DMS79 treated with DMSO at 0.1 percent for 48 hours (cell line): ENCODE measurements at regions not wholly inside any gene's neighbourhood (a gene's known extent, or its start where the extent isn't known, plus 50 kb on each side); places are given as distances from the start of the nearest gene placed in this dataset.

ENCODE experiments used
- DNase-seq: peaks from one replicate; lab custom pipeline; 2025; lab: John Stamatoyannopoulos, UW

DNA sequence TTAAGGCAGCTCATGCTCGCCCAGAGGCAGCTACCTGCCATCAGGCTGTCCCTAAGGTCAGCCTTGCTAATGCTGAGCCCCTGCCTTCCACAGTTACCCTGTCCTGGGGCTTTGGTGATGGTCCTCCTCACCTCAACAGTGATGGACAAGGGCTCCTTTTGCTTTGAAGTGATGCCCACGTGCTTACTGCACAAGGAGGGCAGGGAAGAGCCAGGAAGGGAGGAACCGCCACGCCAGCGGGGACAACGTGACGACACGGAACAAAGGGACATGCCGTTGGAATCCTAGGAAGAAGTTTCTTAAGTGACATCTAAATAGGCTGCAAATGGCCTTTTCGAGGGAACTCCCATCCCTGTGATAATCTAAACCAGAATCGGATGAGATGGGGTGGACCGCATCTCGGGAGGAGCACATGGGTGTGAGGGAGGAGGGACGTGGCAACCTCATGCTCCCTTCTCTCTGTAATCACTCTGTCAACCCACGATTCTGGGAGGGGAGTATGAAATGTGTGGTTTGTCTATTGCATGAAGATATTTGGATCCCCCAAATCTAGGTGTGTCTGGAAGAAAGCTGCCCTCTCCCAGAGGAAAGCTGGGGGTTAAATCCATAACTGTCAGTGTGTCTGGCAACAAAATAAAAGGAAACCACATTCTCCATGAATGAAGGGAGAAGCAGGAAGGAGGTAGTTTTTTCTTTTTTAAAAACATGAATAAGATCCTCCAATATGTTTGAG, 110.9 kb upstream of the IRF2BP2 start:
- no peak for DNase-seq

DNA sequence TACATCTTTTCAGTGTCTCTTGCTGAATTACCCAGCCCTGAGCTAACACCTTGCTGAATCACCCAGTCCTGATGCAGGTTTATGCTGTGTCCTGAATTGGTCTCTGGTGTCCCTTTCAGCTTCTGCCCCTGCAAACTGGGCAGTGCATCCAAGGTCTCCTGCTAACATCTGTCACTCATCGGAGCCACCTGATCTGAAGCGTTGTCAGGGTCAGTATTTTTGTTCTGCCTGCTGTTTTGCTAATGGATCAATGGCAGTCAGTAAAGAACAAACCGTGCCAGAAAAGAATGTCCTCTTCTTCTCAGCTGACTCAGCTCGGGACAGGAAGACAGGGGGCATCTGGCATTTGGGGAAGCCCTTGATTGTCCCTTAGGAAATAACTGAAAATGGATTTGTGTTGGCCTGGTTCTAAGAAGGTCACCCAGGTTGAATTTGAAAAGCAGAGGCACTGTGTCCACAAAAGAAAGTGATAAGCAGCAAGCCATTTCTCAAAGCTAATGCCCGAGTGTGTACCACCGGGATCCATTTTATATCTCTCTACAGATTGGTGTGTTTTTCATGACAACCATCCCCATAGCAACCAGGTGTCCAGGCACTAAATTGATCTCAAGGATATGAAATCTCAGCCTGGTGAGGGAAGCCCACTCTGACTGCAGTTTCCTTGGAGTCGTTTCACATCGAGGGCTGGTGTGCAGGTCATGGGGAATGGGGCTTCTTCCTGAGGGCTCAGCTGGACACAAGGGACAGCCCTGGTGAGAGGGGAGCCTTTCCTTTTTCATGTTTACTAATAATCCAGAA, 109.7 kb upstream of the IRF2BP2 start:
- DNase-seq, result no peak

DNA sequence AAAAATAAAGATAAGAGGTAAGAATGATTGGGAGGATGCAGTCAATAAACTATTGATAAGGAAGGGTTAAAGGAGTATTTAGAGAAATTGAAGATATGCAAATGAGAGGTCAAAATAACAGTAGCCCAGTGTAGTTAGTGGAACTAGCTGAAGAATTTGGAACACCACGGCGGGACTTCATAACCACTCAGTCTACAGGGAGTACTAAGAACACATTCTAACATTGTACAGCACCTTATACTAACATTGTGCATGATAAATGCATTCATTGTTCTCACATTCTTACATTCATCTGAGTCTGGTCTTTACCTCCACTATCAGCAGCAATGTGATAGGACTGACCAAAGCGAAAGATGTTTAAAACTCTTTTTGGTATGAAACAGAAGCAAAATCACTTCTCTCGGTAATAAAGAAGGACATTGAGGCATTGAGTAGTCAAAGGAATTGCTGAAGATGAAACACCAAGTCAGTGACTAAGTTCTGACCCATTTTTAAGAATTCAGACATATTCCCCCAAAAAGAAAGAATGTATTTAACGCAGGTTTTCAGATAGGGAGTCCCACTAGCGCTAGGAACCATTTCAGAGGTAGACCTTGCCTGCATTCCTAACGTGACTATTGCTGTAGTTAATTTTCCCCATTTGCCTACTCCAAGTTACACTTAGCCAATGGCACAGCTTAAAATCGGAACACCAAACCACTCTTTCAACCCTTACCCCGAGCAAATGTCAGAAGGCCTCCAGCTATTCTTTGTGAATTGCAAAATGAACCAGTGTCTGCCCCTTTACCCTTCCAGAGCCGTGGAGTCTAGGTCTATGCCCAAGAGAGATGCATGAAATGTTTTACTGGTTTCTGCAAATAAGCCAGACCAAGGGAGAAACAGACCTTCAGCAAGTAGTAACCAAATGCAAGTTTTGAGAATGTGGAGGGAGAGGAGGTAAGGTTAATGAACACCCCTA, 108.8 kb upstream of the IRF2BP2 start:
- no peak for DNase-seq

DNA sequence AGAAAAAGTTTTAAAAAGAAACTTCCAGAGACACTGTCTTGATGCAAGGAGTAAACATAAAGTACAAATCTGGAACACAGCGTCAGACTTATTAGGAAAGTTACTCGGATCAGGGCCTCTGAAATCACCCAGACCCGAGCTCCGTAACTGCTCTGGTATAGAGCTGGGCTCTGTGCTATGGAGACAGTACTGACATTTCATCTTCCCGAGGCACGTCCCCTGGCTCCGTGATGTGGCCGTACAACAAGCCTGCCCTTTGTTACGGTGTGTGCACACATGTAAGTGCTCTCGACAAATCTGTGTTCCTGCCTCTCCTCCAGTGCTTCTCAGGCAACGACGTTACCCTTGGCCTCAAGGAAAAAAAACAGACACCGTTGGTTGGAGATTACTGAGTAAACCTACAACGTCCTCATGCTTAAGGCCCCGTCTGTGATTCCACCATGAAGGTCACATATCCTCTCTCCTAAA, 107.0 kb upstream of the IRF2BP2 start:
- DNase-seq, result peak; percentile 60

- DNase-seq, result no peak
These were observed 105.5 kb upstream of the IRF2BP2 start for GRCh38 chr1:234715252-234716014.

DNA sequence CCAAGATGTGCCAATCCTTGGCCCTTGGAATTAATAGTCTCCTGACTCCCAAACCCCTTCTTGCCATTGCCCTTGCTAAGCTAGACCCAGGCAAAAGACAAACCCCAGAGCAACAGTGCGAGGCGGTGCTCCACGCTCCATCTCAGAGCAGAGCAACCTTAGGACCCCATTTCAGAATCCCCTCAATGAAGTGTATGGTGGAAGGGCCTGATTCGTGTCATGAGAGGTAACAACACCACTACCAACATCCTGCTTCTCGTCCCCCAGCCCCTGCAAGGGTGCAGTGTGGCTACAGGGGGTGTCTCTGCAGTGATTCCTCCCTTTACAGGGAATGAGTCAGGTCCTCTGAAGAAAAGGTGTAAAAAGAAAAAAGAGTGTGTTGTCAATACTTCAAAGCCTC, 103.9 kb upstream of the IRF2BP2 start:
- no peak for DNase-seq

DNA sequence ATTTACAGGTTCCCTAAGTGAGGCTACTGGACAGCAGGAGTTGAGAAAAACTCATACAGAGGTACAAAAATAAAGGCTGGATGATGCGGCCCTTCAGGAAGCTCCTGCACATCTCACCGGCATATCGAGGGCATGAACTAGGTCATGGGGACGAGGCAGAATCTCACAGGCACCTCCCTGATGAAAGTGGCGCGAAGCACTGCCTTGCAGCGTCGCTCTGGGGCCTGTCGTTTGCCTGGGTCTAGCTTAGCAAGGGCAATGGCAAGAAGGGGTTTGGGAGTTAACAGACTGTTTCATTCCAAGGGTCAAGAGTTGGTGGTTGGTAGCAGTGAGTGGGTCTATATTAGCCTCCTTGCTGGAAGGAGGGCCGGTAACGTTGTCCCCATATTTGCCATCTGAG, 103.5 kb upstream of the IRF2BP2 start:
- no peak for DNase-seq

DNA sequence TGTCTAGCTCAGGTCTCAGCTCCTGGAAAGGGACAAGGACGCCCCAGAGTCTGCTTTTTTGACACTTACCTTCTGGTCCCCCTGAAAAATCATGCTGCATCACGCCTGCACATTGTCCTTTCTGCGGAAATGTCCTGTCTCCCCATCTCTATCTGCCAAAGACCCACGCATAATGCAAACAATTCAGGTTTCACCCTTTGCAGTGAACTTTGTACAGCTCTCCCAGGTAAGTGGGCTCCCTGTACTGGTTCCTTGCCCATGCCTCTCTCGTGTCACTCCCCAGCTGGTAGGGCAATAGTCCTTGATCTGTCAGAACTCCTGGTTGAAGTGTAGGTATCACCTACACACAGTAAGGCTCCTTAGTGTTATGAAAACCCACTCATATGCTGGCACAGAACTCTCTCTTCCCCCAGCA, 102.9 kb upstream of the IRF2BP2 start:
- DNase-seq, result no peak

DNA sequence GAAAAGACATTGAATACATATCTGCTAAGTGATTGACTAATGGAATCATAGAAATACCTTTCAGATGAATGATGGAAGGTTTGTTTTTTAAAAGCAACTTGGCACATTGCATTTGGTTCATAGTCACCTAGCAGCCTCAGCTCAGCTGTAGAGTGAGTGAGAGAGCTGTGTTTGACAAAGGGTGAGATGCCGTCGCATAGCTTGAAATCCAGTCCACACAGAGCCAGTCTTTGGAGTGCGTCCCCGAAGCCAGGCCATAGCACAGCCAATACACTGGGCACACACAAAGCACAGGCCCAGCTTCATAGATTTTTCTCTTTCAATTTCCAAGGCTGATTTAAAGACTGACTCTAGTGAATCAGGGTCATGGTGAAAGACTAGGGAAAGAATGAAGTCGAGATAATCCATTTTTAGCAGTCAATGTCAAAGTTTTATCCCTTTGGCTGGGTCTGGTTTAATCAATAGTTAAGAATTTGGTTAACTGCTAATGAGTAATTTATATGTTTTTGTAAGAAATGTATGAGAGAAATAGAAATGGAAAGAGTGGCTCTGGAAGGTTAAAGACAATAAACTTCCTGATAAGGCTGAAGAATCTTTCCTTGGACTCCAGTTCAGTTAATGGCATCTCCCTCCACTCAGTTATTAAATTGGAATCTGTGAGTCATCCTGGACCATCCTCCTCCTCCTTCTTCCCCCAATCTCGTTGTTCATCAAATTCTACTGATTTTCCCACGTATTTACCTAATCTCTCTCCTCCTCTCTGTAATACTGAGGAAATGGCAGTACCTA, 101.2 kb upstream of the IRF2BP2 start:
- DNase-seq, result no peak

DNA sequence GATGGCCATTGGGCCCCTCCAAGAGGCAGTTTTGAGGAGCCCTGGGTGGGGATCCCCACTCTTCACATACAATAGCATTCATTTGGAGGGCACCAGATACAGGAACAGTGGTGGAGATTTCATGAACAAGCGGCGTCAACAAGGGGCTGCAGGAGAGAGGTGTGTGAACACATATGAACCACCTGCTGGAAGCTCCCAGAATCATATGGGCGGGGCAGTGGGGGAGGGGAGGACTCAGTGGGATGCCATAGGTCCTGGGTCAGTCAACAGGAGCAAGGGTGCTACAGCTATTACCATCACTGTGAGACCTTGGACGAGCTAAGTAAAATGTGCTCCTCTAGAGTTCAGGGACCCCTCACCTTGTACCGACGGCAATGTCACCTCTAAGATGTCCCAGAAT, 100.4 kb upstream of the IRF2BP2 start:
- DNase-seq, result no peak

DNA sequence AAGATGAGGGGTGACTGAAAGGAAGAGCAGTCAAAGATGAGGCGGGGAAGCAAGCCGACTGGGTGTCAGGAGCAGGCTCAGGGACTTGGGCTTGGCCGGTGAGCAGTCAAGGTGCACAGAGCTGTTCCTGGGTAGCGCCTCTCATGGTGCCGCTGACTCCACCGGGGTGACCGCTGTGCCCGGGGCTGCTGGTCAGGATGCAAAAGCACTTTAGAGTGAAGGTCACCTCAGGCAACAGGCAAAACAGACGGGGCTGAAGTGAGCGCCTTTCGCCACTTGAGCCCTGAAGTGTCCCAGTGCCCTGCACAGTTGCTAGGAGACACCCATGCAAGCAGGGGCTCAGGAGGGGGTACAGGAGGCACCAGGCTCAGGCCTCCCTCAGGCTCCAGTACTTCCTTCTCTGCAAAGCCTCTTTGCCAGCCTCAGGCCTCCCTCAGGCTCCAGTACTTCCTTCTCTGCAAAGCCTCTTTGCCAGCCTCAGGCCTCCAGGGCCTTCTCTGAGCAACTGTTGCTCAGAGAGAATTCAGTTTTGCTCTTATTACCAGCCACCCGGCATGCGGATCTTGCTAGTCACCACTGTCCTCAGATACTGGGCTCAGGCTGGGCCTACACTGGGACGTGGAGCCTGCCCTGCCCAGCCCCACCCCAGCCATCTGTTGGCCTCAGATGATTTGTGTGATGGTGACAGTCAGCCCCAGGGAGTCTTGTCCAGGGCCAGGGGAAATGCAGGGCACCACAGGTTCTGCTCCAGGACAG, 99.7 kb upstream of the IRF2BP2 start:
- DNase-seq, result peak; percentile 65

DNA sequence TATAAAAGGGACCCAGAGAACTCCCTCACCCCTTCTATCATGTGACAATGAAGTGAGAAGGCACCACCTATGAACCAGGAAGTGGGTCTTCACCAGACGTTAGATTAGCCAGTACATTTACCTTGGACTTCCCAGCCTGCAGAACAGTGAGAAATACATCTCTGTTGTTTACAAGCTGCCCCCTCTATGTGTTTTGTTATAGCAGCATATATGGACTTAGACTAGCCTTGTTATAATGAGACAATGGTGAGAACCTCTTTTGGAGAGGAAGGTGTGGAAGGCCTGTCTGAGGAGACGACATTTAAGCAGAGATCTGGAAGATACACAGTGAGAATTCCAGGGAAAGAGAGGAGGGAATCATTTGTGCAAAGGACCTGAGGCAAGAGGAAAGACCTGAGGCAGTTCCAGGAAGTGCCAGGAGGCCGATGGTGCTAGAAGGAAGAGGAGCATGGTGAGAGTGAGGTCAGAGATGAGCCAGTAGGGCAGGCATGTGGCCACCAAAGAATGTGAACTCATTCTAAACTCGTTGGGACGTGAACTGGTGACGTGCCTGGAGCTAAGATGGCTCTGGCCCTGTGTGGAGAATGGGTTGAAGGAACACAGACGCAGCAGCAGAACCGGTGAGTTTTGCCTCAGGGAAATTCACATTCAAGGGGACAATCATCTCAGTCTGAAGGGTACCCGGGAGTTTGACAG, 98.9 kb upstream of the IRF2BP2 start:
- DNase-seq, result no peak

GRCh38 chr1:234707641-234708040, 97.7 kb upstream of the IRF2BP2 start:
- DNase-seq, result peak; percentile 9

GRCh38 chr1:234706931-234707330, 97.0 kb upstream of the IRF2BP2 start:
- DNase-seq, result no peak

DNA sequence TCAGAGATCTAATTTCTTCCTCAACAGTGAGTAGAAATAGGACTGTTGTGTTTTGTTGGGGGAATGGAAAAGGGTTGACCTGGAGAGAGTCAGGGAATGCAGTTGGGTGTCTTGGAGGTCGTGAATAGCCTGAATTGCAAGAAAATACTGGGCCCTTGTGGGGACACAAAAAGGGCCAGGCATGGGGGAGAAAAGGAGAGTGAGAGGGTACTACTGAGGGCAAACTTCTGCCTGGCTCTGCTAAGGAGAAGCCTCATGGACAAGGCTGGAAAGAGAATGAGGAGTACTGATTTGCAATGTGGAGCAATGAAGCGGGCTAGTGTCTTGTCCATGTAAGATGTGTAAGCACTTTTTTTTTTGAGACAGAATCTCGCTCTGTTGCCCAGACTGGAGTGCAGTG, 96.2 kb upstream of the IRF2BP2 start:
- DNase-seq, result no peak

DNA sequence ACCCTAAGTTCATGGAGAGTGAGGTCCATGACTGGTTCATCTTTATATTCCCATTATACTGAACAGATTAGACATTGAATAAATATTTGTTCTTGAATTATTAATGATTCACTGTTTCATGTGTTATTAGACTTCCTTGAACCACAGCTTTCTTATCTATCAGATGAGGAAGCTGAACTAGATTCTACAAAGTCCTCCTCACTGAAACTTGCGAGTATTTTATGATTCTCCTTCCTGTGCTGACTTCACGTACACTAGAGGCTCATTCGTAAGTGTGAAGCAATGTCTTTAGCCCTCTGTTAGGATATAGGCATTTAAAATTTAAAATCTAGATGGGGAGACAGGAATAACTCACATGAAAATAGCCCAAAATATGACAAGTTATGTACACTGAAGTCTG, 95.6 kb upstream of the IRF2BP2 start:
- no peak for DNase-seq

GRCh38 chr1:234704106-234704887, 94.3 kb upstream of the IRF2BP2 start:
- no peak for DNase-seq

DNA sequence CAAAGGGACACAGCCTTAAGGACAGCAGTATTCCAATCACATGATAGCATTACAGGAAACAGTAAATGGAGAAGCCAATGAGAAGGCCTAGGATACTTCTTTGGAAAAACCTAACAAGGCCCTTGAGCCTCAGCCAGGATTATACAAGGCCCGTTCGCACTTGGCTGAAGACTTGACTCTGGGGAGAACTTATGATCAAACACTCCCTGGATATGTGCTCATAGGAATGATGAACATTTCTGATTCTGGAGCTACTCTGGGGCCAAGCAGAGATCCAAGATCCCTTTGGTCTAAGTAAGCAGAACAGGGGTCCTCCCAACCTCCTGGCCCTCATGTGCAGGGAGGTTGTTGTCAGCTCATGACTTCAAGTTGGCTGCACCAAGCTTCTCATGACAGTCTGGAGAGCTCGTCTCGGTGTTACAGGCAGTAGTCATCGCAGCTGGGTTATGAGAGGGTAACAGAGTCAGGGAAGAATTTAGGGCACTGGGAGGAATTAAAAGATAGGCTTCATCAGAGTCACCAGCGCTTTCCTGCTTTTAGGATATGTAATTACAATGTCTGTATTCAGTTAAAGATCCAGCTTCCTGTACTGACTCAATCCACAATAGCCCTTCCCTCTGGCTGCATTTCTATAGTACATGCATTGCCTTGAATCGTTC, 92.5 kb upstream of the IRF2BP2 start:
- no peak for DNase-seq
